B cell (primary cell): ENCODE measurements at regions not wholly inside any gene's neighbourhood (a gene's known extent, or its start where the extent isn't known, plus 50 kb on each side); places are given as distances from the start of the nearest gene placed in this dataset.

Experiments
- ATAC-seq: fragments of 200-7000 bp; cut with Tn5 transposase; one replicate; pipeline ENCODE4 v1.10.0; 2021; ENCODE audit warnings: low read depth, mild to moderate bottlenecking, moderate number of reproducible peaks, moderate library complexity
- CTCF ChIA-PET: fragments of 350-600 bp; sonication (Branson Sonifier 250); formaldehyde crosslinking; loops from one replicate; lab custom pipeline; 2021; ENCODE audit warnings: antibody characterized with exemption, inconsistent platforms; lab: Charles Lee
- POLR2A ChIA-PET: fragments of 350-600 bp; sonication (Branson Sonifier 250); formaldehyde crosslinking; loops from one replicate; lab custom pipeline; 2021; ENCODE audit warnings: antibody characterized with exemption; lab: Charles Lee
- DNase-seq: peaks from one replicate; pipeline ENCODE4 v3.0.0; 2013
- H2AFZ ChIP-seq: 2 replicates; pipeline ENCODE4 v1.6.1; 2012; ENCODE audit warnings: mild to moderate bottlenecking, low read depth, low read length; ENCODE audit not compliant: insufficient read depth, poor library complexity, severe bottlenecking
- H3K27ac ChIP-seq, 2 donors: 1 replicate in 1 of 2; 2 replicates in 1 of 2; pipeline ENCODE4 v1.5.1; 2012 to 2013; ENCODE audit warnings: low read length in 2 of 2, mild to moderate bottlenecking in 2 of 2, moderate library complexity in 1 of 2
- H3K27me3 ChIP-seq, 4 experiments: fragments of 200-600 bp in 1 of 4; sonication (generic) in 1 of 4; replicated peaks in 1 of 4; 1 replicate in 2 of 4; 2 replicates in 2 of 4; pipeline versions ENCODE4 v1.6.1 to v1.7.0; 2013 to 2016; ENCODE audit warnings: low read length in 3 of 4, mild to moderate bottlenecking in 2 of 4, mixed read lengths in 1 of 4, moderate library complexity in 1 of 4; ENCODE audit not compliant: insufficient read depth in 4 of 4, control insufficient read depth in 3 of 4; ENCODE audit errors: control extremely low read depth in 1 of 4
- H3K36me3 ChIP-seq, 2 experiments: replicated peaks in 1 of 2; 1 replicate in 1 of 2; 2 replicates in 1 of 2; pipeline versions ENCODE4 v1.6.1 to v1.7.1; 2013; ENCODE audit warnings: low read length in 1 of 2; ENCODE audit not compliant: insufficient read depth in 2 of 2, control insufficient read depth in 1 of 2; ENCODE audit errors: control extremely low read depth in 1 of 2, extremely low read depth in 1 of 2
- H3K4me1 ChIP-seq, 2 donors: fragments of 200-600 bp in 1 of 2; sonication (generic) in 1 of 2; 1 replicate in 1 of 2; 2 replicates in 1 of 2; pipeline versions ENCODE4 v1.5.1 to v1.6.1; 2013 to 2017; ENCODE audit warnings: low read length in 2 of 2; ENCODE audit not compliant: control insufficient read depth in 2 of 2, insufficient read depth in 2 of 2
- H3K4me2 ChIP-seq: replicated peaks from 2 replicates; pipeline ENCODE3; 2012; ENCODE audit warnings: mild to moderate bottlenecking, low read depth, low read length; ENCODE audit not compliant: poor library complexity, severe bottlenecking
- H3K4me3 ChIP-seq, 5 experiments: fragments of 200-600 bp in 1 of 5; sonication (generic) in 1 of 5; 1 replicate in 3 of 5; 2 replicates in 2 of 5; pipeline versions ENCODE4 v1.5.1 to v1.7.0; 2011 to 2016; ENCODE audit warnings: low read length in 4 of 5, mild to moderate bottlenecking in 4 of 5, low read depth in 2 of 5, control low read depth in 1 of 5, moderate library complexity in 1 of 5; ENCODE audit not compliant: insufficient read depth in 1 of 5; ENCODE audit errors: control extremely low read depth in 1 of 5, extremely low read depth in 1 of 5
- H3K79me2 ChIP-seq: fragments of 200-600 bp; sonication (generic); one replicate; pipeline ENCODE4 v1.6.0; 2016; ENCODE audit warnings: low read length; ENCODE audit not compliant: control insufficient read depth, insufficient read depth
- H3K9ac ChIP-seq: fragments of 200-600 bp; sonication (generic); 2 replicates; pipeline ENCODE4 v1.6.1; 2017; ENCODE audit warnings: mild to moderate bottlenecking, low read length, moderate library complexity
- H3K9me3 ChIP-seq, 3 donors: one replicate each; pipeline versions ENCODE4 v1.6.1 to v1.7.1; 2013; ENCODE audit warnings: low read length in 2 of 3; ENCODE audit not compliant: control insufficient read depth in 2 of 3, insufficient read depth in 1 of 3; ENCODE audit errors: control extremely low read depth in 1 of 3
- H4K20me1 ChIP-seq: 2 replicates; pipeline ENCODE4 v1.6.0; 2012; ENCODE audit warnings: mild to moderate bottlenecking, low read length; ENCODE audit not compliant: insufficient read depth, control insufficient read depth, poor library complexity, severe bottlenecking
- H3K27ac Mint-ChIP-seq: one replicate; pipeline ENCODE4 v1.8.0; 2021; ENCODE audit warnings: mixed read lengths
- H3K27me3 Mint-ChIP-seq: one replicate; pipeline ENCODE4 v1.8.0; 2021; ENCODE audit warnings: mixed read lengths
- H3K4me1 Mint-ChIP-seq: one replicate; pipeline ENCODE4 v1.8.0; 2021; ENCODE audit warnings: mixed read lengths
- H3K4me3 Mint-ChIP-seq: one replicate; pipeline ENCODE4 v1.8.0; 2021; ENCODE audit warnings: mixed read lengths
- H3K9me3 Mint-ChIP-seq: one replicate; pipeline ENCODE4 v1.8.0; 2022; ENCODE audit warnings: mixed read lengths; ENCODE audit not compliant: insufficient read depth
- EZH2 ChIP-seq: IDR thresholded peaks from 2 replicates; pipeline ENCODE4 v1.6.1; 2012; ENCODE audit warnings: borderline replicate concordance, low read depth, mild to moderate bottlenecking, moderate library complexity, low read length; ENCODE audit not compliant: insufficient read depth, poor library complexity, severe bottlenecking
- WGBS: methylation state at CpG from one replicate; pipeline ENCODE4 v1.1.5; 2013; ENCODE audit warnings: missing lambda C conversion rate; ENCODE audit not compliant: insufficient coverage; 5-methylcytosine and 5-hydroxymethylcytosine counted together
- intact Hi-C: fragments of 100-400 bp; cut with micrococcal nuclease; formaldehyde crosslinking; loops from one replicate; pipeline ENCODE4 v1.10.0; 2022
- TF ChIP-seq, protein P1 (sequence below): fragments of 200-600 bp; IDR thresholded peaks from one replicate; pipeline ENCODE4 v1.8.0; 2022; ENCODE audit warnings: antibody characterized with exemption, mild to moderate bottlenecking

GRCh38 chr12:114958538-114958937 lies 274.6 kb upstream of the TBX3 start:
- CTCF ChIA-PET = no interaction called here
- 91% methylated on average over 4 of the region's 4 CpGs for WGBS

GRCh38 chr12:114957225-114957624 lies 273.2 kb upstream of the TBX3 start:
- H3K27me3 ChIP-seq = no peaks in the 10 kb centered on the region
- Mint-ChIP-seq H3K27ac (no peak overlapping the region), H3K4me3 (no peak overlapping the region), H3K4me1 (no peaks in the 10 kb centered on the region), H3K27me3 (no peaks in the 10 kb centered on the region), H3K9me3 (no peaks in the 10 kb centered on the region)
- DNase-seq = no peak
- no peak overlapping the region for H2AFZ ChIP-seq
- no CpG with 5 or more reads among the region's 5 CpGs for WGBS
- H3K36me3 ChIP-seq = no peaks in the 10 kb centered on the region
- CTCF ChIA-PET = no interaction called here
- no peaks in the 10 kb centered on the region for H3K4me1 ChIP-seq
- H3K9ac ChIP-seq = no peak overlapping the region
- H3K4me2 ChIP-seq = no peak overlapping the region
- H3K4me3 ChIP-seq = no peak overlapping the region
- H3K27ac ChIP-seq = no peak overlapping the region
- no peaks in the 10 kb centered on the region for H3K79me2 ChIP-seq
- intact Hi-C loops = no loop called here
- peaks cover 0 to 6% (median 0%) of the 10 kb centered on the region in 3 donors for H3K9me3 ChIP-seq
- no peak for ATAC-seq
- POLR2A ChIA-PET = no interaction called here
- TF ChIP-seq, protein P1, sequence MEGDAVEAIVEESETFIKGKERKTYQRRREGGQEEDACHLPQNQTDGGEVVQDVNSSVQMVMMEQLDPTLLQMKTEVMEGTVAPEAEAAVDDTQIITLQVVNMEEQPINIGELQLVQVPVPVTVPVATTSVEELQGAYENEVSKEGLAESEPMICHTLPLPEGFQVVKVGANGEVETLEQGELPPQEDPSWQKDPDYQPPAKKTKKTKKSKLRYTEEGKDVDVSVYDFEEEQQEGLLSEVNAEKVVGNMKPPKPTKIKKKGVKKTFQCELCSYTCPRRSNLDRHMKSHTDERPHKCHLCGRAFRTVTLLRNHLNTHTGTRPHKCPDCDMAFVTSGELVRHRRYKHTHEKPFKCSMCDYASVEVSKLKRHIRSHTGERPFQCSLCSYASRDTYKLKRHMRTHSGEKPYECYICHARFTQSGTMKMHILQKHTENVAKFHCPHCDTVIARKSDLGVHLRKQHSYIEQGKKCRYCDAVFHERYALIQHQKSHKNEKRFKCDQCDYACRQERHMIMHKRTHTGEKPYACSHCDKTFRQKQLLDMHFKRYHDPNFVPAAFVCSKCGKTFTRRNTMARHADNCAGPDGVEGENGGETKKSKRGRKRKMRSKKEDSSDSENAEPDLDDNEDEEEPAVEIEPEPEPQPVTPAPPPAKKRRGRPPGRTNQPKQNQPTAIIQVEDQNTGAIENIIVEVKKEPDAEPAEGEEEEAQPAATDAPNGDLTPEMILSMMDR = no peak
- TF ChIP-seq EZH2 = no peak
- H4K20me1 ChIP-seq = no peaks in the 10 kb centered on the region

More at GRCh38 chr12:114958538-114958937, 274.6 kb upstream of the TBX3 start:
- H3K27me3 Mint-ChIP-seq = no peaks in the 10 kb centered on the region
- no peaks in the 10 kb centered on the region for H3K9me3 Mint-ChIP-seq
- ATAC-seq (no peak), DNase-seq (no peak)
- Histone ChIP-seq H3K27ac (no peak overlapping the region), H3K79me2 (no peaks in the 10 kb centered on the region), H2AFZ (no peak overlapping the region), H4K20me1 (no peaks in the 10 kb centered on the region), H3K4me2 (no peak overlapping the region), H3K4me1 (no peaks in the 10 kb centered on the region), H3K36me3 (no peaks in the 10 kb centered on the region), H3K27me3 (no peaks in the 10 kb centered on the region), H3K9me3 (no peaks in the 10 kb centered on the region), H3K9ac (no peak overlapping the region), H3K4me3 (no peak overlapping the region)
- H3K27ac Mint-ChIP-seq = no peak overlapping the region
- intact Hi-C loops = no loop called here
- H3K4me3 Mint-ChIP-seq = no peak overlapping the region
- POLR2A ChIA-PET = no interaction called here
- no peaks in the 10 kb centered on the region for H3K4me1 Mint-ChIP-seq
- TF ChIP-seq, protein P1 = no peak
- TF ChIP-seq EZH2 = no peak
